HFF-Myc (cell line): ENCODE measurements at regions not wholly inside any gene's neighbourhood (a gene's known extent, or its start where the extent isn't known, plus 50 kb on each side); places are given as distances from the start of the nearest gene placed in this dataset.

Experiments
- DNase-seq: peaks from one replicate; pipeline ENCODE4 v3.0.0-alpha.2; 2011; ENCODE audit warnings: low read depth; ENCODE audit errors: extremely low read depth
- H3K4me3 ChIP-seq: replicated peaks from 2 replicates; pipeline ENCODE4 v1.5.1; 2011; ENCODE audit warnings: low read depth, mild to moderate bottlenecking, control low read depth, low read length
- CTCF ChIP-seq: IDR thresholded peaks from 2 replicates; pipeline ENCODE4 v1.5.1; 2012; ENCODE audit warnings: mild to moderate bottlenecking, low read depth, low read length, control low read depth; ENCODE audit errors: missing control alignments

DNA sequence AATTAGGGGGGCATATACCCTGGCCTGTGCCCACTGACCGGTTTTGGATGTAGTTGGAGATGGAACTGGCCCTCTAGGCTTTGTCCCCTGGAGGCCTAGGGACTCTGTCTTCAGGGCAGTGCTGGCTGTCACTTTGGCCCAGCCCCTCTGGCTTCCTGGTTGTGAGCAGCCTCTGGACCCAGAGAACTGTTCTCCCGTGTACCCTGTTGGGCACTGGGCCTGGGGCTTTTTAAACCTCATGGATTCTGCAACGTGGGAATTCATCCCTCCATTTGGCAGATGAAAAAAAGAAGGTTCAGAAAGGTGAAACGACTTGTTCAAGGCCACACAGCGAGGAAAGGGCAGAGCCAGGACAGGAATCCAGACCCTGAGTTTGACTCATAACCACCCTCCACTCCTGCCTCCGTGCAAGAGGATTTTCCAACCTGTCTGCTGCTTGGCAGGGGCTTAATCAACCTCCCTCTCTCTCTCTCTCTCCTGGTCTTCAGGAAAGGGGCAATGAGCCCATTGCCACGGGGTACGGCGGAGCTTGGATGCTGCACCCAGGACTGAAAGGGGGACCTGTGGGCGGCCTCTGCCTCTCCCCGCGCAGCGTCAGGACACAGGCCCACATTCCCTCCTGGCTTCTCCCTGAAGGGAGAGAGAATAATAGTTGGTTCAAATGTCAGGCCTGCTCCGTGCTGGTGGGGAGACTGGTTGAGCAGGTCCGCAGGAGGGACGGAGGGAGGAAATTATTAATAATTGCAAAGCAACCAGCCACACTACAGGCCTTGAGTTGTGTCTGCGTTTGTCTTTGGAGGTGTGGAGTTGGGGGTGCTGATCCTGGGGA is 56.0 kb downstream of the CEBPB start:
- no peak for DNase-seq
- no peak overlapping the region for H3K4me3 ChIP-seq
- TF ChIP-seq CTCF: no peak

- TF ChIP-seq CTCF: no peak
- no peak for DNase-seq
- H3K4me3 ChIP-seq: no peak overlapping the region
These were observed 56.8 kb downstream of the CEBPB start for GRCh38 chr20:50247196-50248094.

GRCh38 chr20:50248104-50248641 is 57.5 kb downstream of the CEBPB start:
- DNase-seq: no peak
- H3K4me3 ChIP-seq: no peak overlapping the region

GRCh38 chr20:50249447-50250388 is 59.1 kb downstream of the CEBPB start:
- H3K4me3 ChIP-seq: no peak overlapping the region
- DNase-seq: no peak
- no peak for TF ChIP-seq CTCF

More at GRCh38 chr20:50248104-50248641, 57.5 kb downstream of the CEBPB start:
- no peak for TF ChIP-seq CTCF

GRCh38 chr20:50250679-50251382 is 60.2 kb downstream of the CEBPB start:
- no peak for DNase-seq
- no peak for TF ChIP-seq CTCF
- H3K4me3 ChIP-seq: no peak overlapping the region
